GM23338 (cell line): ENCODE measurements at regions not wholly inside any gene's neighbourhood (a gene's known extent, or its start where the extent isn't known, plus 50 kb on each side); places are given as distances from the start of the nearest gene placed in this dataset.

Experiments used
- CREB1 ChIP-seq: fragments of 250-450 bp; sonication (Bioruptor Pico); IDR thresholded peaks from 2 replicates; pipeline ENCODE4 v1.5.0; 2020; ENCODE audit warnings: low read depth, mild to moderate bottlenecking, moderate library complexity
- CTCF ChIP-seq, 2 experiments: fragments of 200-600 bp in 1 of 2; sonication (generic) in 1 of 2; conservative IDR thresholded peaks; 2 replicates each; pipeline versions ENCODE4 v1.5.1 to v1.6.1; 2016 to 2017; ENCODE audit warnings: antibody characterized with exemption in 2 of 2, low read depth in 2 of 2, mild to moderate bottlenecking in 2 of 2, moderate library complexity in 1 of 2
- ETS1 ChIP-seq: IDR thresholded peaks from 2 replicates; pipeline ENCODE4 v1.6.1; 2016; ENCODE audit warnings: antibody characterized with exemption
- EZH2 ChIP-seq: fragments of 200-600 bp; sonication (generic); IDR thresholded peaks from one replicate; pipeline ENCODE4 v1.8.0; 2017; ENCODE audit warnings: antibody characterized with exemption, mild to moderate bottlenecking, low read depth; ENCODE audit not compliant: unreplicated experiment
- JUNB ChIP-seq: IDR thresholded peaks from one replicate; pipeline ENCODE4 v1.6.1; 2016; ENCODE audit warnings: antibody characterized with exemption; ENCODE audit not compliant: unreplicated experiment
- NANOG ChIP-seq: IDR thresholded peaks from 2 replicates; pipeline ENCODE4 v1.6.1; 2016; ENCODE audit warnings: antibody characterized with exemption, borderline replicate concordance
- POLR2AphosphoS5 ChIP-seq: IDR thresholded peaks from 2 replicates; pipeline ENCODE4 v1.6.1; 2016; ENCODE audit warnings: antibody characterized with exemption, low read depth
- REST ChIP-seq: IDR thresholded peaks from one replicate; pipeline ENCODE4 v1.6.1; 2018; ENCODE audit warnings: antibody characterized with exemption; ENCODE audit not compliant: unreplicated experiment
- STAT1 ChIP-seq: IDR thresholded peaks from one replicate; pipeline ENCODE4 v1.6.1; 2016; ENCODE audit warnings: antibody characterized with exemption; ENCODE audit not compliant: unreplicated experiment
- ZNF331 ChIP-seq: fragments of 250-450 bp; sonication (Bioruptor Pico); IDR thresholded peaks from 2 replicates; pipeline ENCODE4 v1.5.0; 2020; ENCODE audit warnings: low read depth, mild to moderate bottlenecking, moderate library complexity

- no peak for TF ChIP-seq ZNF331 (CRISPR knock-in tag)
- TF ChIP-seq CTCF (conservative IDR thresholded peaks at IDR 0.05; ENCODE audit: low read depth in 2 of 2), result no peak
- no peak for TF ChIP-seq CREB1
- no peak for TF ChIP-seq EZH2
- TF ChIP-seq NANOG, result no peak
- no peak for TF ChIP-seq REST
- TF ChIP-seq POLR2AphosphoS5, result no peak
- no peak for TF ChIP-seq STAT1
- TF ChIP-seq JUNB, result no peak
- TF ChIP-seq ETS1, result no peak
Observed at GRCh38 chr5:85990998-85991397, 626.7 kb upstream of the COX7C start.
